ENCODE measurements at regions not wholly inside any gene's neighbourhood (a gene's known extent, or its start where the extent isn't known, plus 50 kb on each side); places are given as distances from the start of the nearest gene placed in this dataset.

GRCh38 chr15:60264088-60264487 is 133.7 kb downstream of the ANXA2 start:
- FAIRE-seq = no peak
- H3K79me2 ChIP-seq (ENCODE audit: insufficient read depth, low read length) = no peaks in the 10 kb centered on the region

GRCh38 chr15:60264566-60264965 is 133.2 kb downstream of the ANXA2 start:
- H2AFZ ChIP-seq (ENCODE audit: low read depth, low read length) = no peak overlapping the region
- H3K27ac ChIP-seq (ENCODE audit: low read depth, low read length) = no peak overlapping the region
- no peak for FAIRE-seq
- H3K9ac ChIP-seq (ENCODE audit: low read length) = no peak overlapping the region
- H4K20me1 ChIP-seq (ENCODE audit: insufficient read depth, low read length) = no peaks in the 10 kb centered on the region
- no peaks in the 10 kb centered on the region for H3K4me1 Mint-ChIP-seq (ENCODE audit: low read depth, unreplicated experiment)
- peaks cover 15% of the 10 kb centered on the region for H3K27me3 Mint-ChIP-seq (ENCODE audit: low read depth, unreplicated experiment)
- no peaks in the 10 kb centered on the region for H3K36me3 ChIP-seq (ENCODE audit: insufficient read depth, low read length)
- H3K79me2 ChIP-seq (ENCODE audit: insufficient read depth, low read length) = no peaks in the 10 kb centered on the region
- H3K4me1 ChIP-seq (ENCODE audit: insufficient read depth, low read length) = no peaks in the 10 kb centered on the region
- no peak for DNase-seq (ENCODE audit: low read depth)
- H3K27ac Mint-ChIP-seq (ENCODE audit: unreplicated experiment) = no peak overlapping the region
- peaks cover 15% of the 10 kb centered on the region for H3K27me3 ChIP-seq (ENCODE audit: insufficient read depth, low read length)
- H3K4me2 ChIP-seq (ENCODE audit: low read length) = no peak overlapping the region
- H3K36me3 Mint-ChIP-seq (ENCODE audit: low read depth, unreplicated experiment) = no peaks in the 10 kb centered on the region
- H3K4me3 Mint-ChIP-seq (ENCODE audit: unreplicated experiment) = no peak overlapping the region
- no peak overlapping the region for H3K4me3 ChIP-seq (ENCODE audit: insufficient read depth, low read depth, low read length)
- no peaks in the 10 kb centered on the region for H3K9me3 ChIP-seq (ENCODE audit: insufficient read depth, low read depth, low read length)
- peaks cover 2% of the 10 kb centered on the region for H3K9me3 Mint-ChIP-seq (ENCODE audit: unreplicated experiment)
- no peak for TF ChIP-seq EZH2 (IDR thresholded peaks at IDR 0.05; ENCODE audit: insufficient read depth, low read length)
- no peak for TF ChIP-seq CTCF (IDR thresholded peaks at IDR 0.05; ENCODE audit: insufficient read depth, low read depth, low read length)

More at GRCh38 chr15:60264088-60264487, 133.7 kb downstream of the ANXA2 start:
- Histone ChIP-seq H4K20me1 (ENCODE audit: insufficient read depth, low read length) (no peaks in the 10 kb centered on the region), H3K4me2 (ENCODE audit: low read length) (no peak overlapping the region), H3K9ac (ENCODE audit: low read length) (no peak overlapping the region), H3K27me3 (ENCODE audit: insufficient read depth, low read length) (peaks cover 15% of the 10 kb centered on the region), H2AFZ (ENCODE audit: low read depth, low read length) (no peak overlapping the region), H3K27ac (ENCODE audit: low read depth, low read length) (no peak overlapping the region), H3K4me1 (ENCODE audit: insufficient read depth, low read length) (no peaks in the 10 kb centered on the region), H3K9me3 (ENCODE audit: insufficient read depth, low read depth, low read length) (no peaks in the 10 kb centered on the region), H3K36me3 (ENCODE audit: insufficient read depth, low read length) (no peaks in the 10 kb centered on the region), H3K4me3 (ENCODE audit: insufficient read depth, low read depth, low read length) (no peak overlapping the region)
- Mint-ChIP-seq H3K27me3 (ENCODE audit: low read depth, unreplicated experiment) (peaks cover 15% of the 10 kb centered on the region), H3K4me1 (ENCODE audit: low read depth, unreplicated experiment) (peaks cover 2% of the 10 kb centered on the region), H3K4me3 (ENCODE audit: unreplicated experiment) (no peak overlapping the region), H3K27ac (ENCODE audit: unreplicated experiment) (no peak overlapping the region), H3K9me3 (ENCODE audit: unreplicated experiment) (peaks cover 2% of the 10 kb centered on the region), H3K36me3 (ENCODE audit: low read depth, unreplicated experiment) (no peaks in the 10 kb centered on the region)
- no peak for DNase-seq (ENCODE audit: low read depth)
- TF ChIP-seq EZH2 (IDR thresholded peaks at IDR 0.05; ENCODE audit: insufficient read depth, low read length) (no peak), CTCF (IDR thresholded peaks at IDR 0.05; ENCODE audit: insufficient read depth, low read depth, low read length) (no peak)

- Histone ChIP-seq H3K4me3 (ENCODE audit: insufficient read depth, low read depth, low read length) (no peak overlapping the region), H2AFZ (ENCODE audit: low read depth, low read length) (no peak overlapping the region), H3K79me2 (ENCODE audit: insufficient read depth, low read length) (no peaks in the 10 kb centered on the region), H3K36me3 (ENCODE audit: insufficient read depth, low read length) (no peaks in the 10 kb centered on the region), H3K27ac (ENCODE audit: low read depth, low read length) (no peak overlapping the region), H4K20me1 (ENCODE audit: insufficient read depth, low read length) (no peaks in the 10 kb centered on the region), H3K4me2 (ENCODE audit: low read length) (no peak overlapping the region), H3K9ac (ENCODE audit: low read length) (no peak overlapping the region), H3K27me3 (ENCODE audit: insufficient read depth, low read length) (peaks cover 15% of the 10 kb centered on the region), H3K4me1 (ENCODE audit: insufficient read depth, low read length) (no peaks in the 10 kb centered on the region), H3K9me3 (ENCODE audit: insufficient read depth, low read depth, low read length) (no peaks in the 10 kb centered on the region)
- Mint-ChIP-seq H3K36me3 (ENCODE audit: low read depth, unreplicated experiment) (no peaks in the 10 kb centered on the region), H3K4me3 (ENCODE audit: unreplicated experiment) (no peak overlapping the region), H3K9me3 (ENCODE audit: unreplicated experiment) (peaks cover 2% of the 10 kb centered on the region), H3K27me3 (ENCODE audit: low read depth, unreplicated experiment) (peaks cover 15% of the 10 kb centered on the region), H3K4me1 (ENCODE audit: low read depth, unreplicated experiment) (no peaks in the 10 kb centered on the region), H3K27ac (ENCODE audit: unreplicated experiment) (no peak overlapping the region)
- FAIRE-seq = no peak
- DNase-seq (ENCODE audit: low read depth) = no peak
- TF ChIP-seq CTCF (IDR thresholded peaks at IDR 0.05; ENCODE audit: insufficient read depth, low read depth, low read length) (no peak), EZH2 (IDR thresholded peaks at IDR 0.05; ENCODE audit: insufficient read depth, low read length) (no peak)
These were observed 132.7 kb downstream of the ANXA2 start for GRCh38 chr15:60265057-60265456.
